ENCODE measurements at regions not wholly inside any gene's neighbourhood (a gene's known extent, or its start where the extent isn't known, plus 50 kb on each side); places are given as distances from the start of the nearest gene placed in this dataset.

DNA sequence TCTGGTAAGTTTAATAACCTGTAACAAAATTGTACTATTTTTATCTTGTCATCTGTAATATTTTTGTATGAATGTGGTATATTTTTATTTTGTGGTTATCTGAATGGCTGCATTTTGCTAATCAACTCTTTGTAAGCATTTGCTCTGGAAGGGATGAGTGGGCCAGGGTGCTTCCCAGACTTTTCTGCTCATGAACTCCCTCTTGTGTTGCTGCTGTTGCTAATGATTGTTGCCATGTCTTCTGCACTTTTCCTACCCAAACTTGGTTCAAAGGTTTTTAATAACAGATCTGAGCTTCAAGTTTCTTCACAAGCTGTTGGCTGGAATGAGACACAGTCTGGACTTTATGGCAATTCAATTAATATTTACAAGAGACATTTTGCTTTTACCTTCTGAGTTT, 1005.7 kb downstream of the HACE1 start:
- Mint-ChIP-seq H3K4me1 (no peaks in the 10 kb centered on the region), H3K9me3 (no peaks in the 10 kb centered on the region), H3K36me3 (no peaks in the 10 kb centered on the region), H3K27ac (no peak overlapping the region), H3K4me3 (no peak overlapping the region), H3K27me3 (ENCODE audit: low read depth) (no peaks in the 10 kb centered on the region)
- TF ChIP-seq NFYB (CRISPR knock-in tag; conservative IDR thresholded peaks at IDR 0.05; ENCODE audit: low read depth) = no peak
- TF ChIP-seq ZNF423 (CRISPR knock-in tag; IDR thresholded peaks at IDR 0.05) = no peak
- no peak for TF ChIP-seq ATF1 (CRISPR knock-in tag; IDR thresholded peaks at IDR 0.05)
- TF ChIP-seq ZNF219 (CRISPR knock-in tag; IDR thresholded peaks at IDR 0.05; ENCODE audit: borderline replicate concordance) = no peak
- TF ChIP-seq, protein P1, sequence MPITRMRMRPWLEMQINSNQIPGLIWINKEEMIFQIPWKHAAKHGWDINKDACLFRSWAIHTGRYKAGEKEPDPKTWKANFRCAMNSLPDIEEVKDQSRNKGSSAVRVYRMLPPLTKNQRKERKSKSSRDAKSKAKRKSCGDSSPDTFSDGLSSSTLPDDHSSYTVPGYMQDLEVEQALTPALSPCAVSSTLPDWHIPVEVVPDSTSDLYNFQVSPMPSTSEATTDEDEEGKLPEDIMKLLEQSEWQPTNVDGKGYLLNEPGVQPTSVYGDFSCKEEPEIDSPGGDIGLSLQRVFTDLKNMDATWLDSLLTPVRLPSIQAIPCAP (CRISPR knock-in tag; IDR thresholded peaks at IDR 0.05) = no peak
- TF ChIP-seq ZNF317 (CRISPR knock-in tag; IDR thresholded peaks at IDR 0.05; ENCODE audit: borderline replicate concordance, low read depth) = no peak
- TF ChIP-seq ELF4 (CRISPR knock-in tag; IDR thresholded peaks at IDR 0.05; ENCODE audit: low read depth) = no peak
- no peak for TF ChIP-seq SMAD3 (CRISPR knock-in tag; IDR thresholded peaks at IDR 0.05; ENCODE audit: borderline replicate concordance)
- DNase-seq (ENCODE audit: low spot score) (no peak), ATAC-seq (peak; percentile 57; the same call in 1 of the 2 replicates)
- ChIA-PET POLR2A (no interaction called here), CTCF (no interaction called here)

DNA sequence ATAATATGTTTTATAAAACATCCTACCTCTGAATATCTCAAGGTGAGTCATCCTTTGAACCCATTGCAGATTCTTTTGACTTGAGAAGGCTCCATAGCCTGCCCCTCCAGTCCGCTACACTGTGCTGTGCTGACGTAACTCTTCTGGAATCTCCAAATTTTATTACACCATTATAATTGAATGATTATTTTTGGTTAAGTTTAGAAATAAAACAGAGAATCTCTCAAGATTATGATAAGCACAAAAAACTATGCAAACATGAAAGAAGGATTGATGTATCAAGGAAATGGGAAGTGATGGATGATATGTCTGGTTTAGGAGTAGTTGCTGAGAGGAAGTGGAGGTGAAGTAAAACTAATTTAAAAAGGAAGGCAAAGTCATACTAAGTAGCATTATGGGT, 1021.3 kb downstream of the HACE1 start:
- POLR2A ChIA-PET = no interaction called here
- Mint-ChIP-seq H3K9me3 (no peaks in the 10 kb centered on the region), H3K4me1 (no peaks in the 10 kb centered on the region), H3K27me3 (ENCODE audit: low read depth) (no peaks in the 10 kb centered on the region), H3K27ac (no peak overlapping the region), H3K4me3 (no peak overlapping the region), H3K36me3 (no peaks in the 10 kb centered on the region)
- CTCF ChIA-PET = no interaction called here
- no peak for TF ChIP-seq ZNF138 (CRISPR knock-in tag; conservative IDR thresholded peaks at IDR 0.05)
- TF ChIP-seq CREB1 (CRISPR knock-in tag; IDR thresholded peaks at IDR 0.05) = no peak
- DNase-seq (ENCODE audit: low spot score) (no peak), ATAC-seq (no peak)

DNA sequence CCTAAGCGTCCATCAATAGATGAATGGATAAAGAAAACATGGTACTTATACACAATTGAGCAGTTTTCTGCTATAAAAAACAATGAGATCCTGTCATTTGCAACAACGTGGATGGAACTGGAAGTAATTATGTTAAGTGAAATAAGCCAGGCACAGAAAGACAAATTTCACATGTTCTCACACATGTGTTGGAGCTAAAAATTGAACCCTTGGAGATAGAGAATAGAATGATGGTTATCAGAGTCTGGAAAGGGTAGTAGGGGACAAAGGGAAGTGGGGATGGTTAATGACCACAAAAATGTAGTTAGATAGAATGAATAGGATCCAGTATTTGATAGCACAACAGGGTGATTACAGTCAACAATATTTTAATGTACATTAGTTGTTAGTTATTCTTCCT, 1033.5 kb downstream of the HACE1 start:
- H3K9me3 Mint-ChIP-seq = no peaks in the 10 kb centered on the region
- DNase-seq (ENCODE audit: low spot score) = no peak
- no peak for ATAC-seq
- TF ChIP-seq ZBTB21 (CRISPR knock-in tag; IDR thresholded peaks at IDR 0.05; ENCODE audit: borderline replicate concordance) = no peak
- no peak for TF ChIP-seq NR2C2 (CRISPR knock-in tag; IDR thresholded peaks at IDR 0.05)
- TF ChIP-seq, protein P2, sequence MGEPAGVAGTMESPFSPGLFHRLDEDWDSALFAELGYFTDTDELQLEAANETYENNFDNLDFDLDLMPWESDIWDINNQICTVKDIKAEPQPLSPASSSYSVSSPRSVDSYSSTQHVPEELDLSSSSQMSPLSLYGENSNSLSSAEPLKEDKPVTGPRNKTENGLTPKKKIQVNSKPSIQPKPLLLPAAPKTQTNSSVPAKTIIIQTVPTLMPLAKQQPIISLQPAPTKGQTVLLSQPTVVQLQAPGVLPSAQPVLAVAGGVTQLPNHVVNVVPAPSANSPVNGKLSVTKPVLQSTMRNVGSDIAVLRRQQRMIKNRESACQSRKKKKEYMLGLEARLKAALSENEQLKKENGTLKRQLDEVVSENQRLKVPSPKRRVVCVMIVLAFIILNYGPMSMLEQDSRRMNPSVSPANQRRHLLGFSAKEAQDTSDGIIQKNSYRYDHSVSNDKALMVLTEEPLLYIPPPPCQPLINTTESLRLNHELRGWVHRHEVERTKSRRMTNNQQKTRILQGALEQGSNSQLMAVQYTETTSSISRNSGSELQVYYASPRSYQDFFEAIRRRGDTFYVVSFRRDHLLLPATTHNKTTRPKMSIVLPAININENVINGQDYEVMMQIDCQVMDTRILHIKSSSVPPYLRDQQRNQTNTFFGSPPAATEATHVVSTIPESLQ (CRISPR knock-in tag; IDR thresholded peaks at IDR 0.05) = no peak
- TF ChIP-seq, protein P1 (CRISPR knock-in tag; IDR thresholded peaks at IDR 0.05) = no peak
- TF ChIP-seq, protein P3, sequence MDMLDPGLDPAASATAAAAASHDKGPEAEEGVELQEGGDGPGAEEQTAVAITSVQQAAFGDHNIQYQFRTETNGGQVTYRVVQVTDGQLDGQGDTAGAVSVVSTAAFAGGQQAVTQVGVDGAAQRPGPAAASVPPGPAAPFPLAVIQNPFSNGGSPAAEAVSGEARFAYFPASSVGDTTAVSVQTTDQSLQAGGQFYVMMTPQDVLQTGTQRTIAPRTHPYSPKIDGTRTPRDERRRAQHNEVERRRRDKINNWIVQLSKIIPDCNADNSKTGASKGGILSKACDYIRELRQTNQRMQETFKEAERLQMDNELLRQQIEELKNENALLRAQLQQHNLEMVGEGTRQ (CRISPR knock-in tag; IDR thresholded peaks at IDR 0.05) = no peak
- TF ChIP-seq, protein P4, sequence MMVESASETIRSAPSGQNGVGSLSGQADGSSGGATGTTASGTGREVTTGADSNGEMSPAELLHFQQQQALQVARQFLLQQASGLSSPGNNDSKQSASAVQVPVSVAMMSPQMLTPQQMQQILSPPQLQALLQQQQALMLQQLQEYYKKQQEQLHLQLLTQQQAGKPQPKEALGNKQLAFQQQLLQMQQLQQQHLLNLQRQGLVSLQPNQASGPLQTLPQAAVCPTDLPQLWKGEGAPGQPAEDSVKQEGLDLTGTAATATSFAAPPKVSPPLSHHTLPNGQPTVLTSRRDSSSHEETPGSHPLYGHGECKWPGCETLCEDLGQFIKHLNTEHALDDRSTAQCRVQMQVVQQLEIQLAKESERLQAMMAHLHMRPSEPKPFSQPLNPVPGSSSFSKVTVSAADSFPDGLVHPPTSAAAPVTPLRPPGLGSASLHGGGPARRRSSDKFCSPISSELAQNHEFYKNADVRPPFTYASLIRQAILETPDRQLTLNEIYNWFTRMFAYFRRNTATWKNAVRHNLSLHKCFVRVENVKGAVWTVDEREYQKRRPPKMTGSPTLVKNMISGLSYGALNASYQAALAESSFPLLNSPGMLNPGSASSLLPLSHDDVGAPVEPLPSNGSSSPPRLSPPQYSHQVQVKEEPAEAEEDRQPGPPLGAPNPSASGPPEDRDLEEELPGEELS (CRISPR knock-in tag; IDR thresholded peaks at IDR 0.05) = no peak
- TF ChIP-seq, protein P5, sequence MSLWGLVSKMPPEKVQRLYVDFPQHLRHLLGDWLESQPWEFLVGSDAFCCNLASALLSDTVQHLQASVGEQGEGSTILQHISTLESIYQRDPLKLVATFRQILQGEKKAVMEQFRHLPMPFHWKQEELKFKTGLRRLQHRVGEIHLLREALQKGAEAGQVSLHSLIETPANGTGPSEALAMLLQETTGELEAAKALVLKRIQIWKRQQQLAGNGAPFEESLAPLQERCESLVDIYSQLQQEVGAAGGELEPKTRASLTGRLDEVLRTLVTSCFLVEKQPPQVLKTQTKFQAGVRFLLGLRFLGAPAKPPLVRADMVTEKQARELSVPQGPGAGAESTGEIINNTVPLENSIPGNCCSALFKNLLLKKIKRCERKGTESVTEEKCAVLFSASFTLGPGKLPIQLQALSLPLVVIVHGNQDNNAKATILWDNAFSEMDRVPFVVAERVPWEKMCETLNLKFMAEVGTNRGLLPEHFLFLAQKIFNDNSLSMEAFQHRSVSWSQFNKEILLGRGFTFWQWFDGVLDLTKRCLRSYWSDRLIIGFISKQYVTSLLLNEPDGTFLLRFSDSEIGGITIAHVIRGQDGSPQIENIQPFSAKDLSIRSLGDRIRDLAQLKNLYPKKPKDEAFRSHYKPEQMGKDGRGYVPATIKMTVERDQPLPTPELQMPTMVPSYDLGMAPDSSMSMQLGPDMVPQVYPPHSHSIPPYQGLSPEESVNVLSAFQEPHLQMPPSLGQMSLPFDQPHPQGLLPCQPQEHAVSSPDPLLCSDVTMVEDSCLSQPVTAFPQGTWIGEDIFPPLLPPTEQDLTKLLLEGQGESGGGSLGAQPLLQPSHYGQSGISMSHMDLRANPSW (CRISPR knock-in tag; conservative IDR thresholded peaks at IDR 0.05; ENCODE audit: low read depth) = no peak
- TF ChIP-seq, protein P6, sequence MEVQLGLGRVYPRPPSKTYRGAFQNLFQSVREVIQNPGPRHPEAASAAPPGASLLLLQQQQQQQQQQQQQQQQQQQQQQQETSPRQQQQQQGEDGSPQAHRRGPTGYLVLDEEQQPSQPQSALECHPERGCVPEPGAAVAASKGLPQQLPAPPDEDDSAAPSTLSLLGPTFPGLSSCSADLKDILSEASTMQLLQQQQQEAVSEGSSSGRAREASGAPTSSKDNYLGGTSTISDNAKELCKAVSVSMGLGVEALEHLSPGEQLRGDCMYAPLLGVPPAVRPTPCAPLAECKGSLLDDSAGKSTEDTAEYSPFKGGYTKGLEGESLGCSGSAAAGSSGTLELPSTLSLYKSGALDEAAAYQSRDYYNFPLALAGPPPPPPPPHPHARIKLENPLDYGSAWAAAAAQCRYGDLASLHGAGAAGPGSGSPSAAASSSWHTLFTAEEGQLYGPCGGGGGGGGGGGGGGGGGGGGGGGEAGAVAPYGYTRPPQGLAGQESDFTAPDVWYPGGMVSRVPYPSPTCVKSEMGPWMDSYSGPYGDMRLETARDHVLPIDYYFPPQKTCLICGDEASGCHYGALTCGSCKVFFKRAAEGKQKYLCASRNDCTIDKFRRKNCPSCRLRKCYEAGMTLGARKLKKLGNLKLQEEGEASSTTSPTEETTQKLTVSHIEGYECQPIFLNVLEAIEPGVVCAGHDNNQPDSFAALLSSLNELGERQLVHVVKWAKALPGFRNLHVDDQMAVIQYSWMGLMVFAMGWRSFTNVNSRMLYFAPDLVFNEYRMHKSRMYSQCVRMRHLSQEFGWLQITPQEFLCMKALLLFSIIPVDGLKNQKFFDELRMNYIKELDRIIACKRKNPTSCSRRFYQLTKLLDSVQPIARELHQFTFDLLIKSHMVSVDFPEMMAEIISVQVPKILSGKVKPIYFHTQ (CRISPR knock-in tag; IDR thresholded peaks at IDR 0.05) = no peak
- no peak for TF ChIP-seq ZNF138 (CRISPR knock-in tag; conservative IDR thresholded peaks at IDR 0.05)
- TF ChIP-seq, protein P7, sequence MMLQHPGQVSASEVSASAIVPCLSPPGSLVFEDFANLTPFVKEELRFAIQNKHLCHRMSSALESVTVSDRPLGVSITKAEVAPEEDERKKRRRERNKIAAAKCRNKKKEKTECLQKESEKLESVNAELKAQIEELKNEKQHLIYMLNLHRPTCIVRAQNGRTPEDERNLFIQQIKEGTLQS (CRISPR knock-in tag; conservative IDR thresholded peaks at IDR 0.05) = no peak
- no peak for TF ChIP-seq OVOL2 (CRISPR knock-in tag; IDR thresholded peaks at IDR 0.05; ENCODE audit: borderline replicate concordance)
- no peak for TF ChIP-seq ATF1 (CRISPR knock-in tag; IDR thresholded peaks at IDR 0.05)
- no peak for TF ChIP-seq FOXJ3 (CRISPR knock-in tag; IDR thresholded peaks at IDR 0.05; ENCODE audit: borderline replicate concordance)
- H3K4me1 Mint-ChIP-seq = no peaks in the 10 kb centered on the region
- H3K27ac Mint-ChIP-seq = no peak overlapping the region
- no peaks in the 10 kb centered on the region for H3K27me3 Mint-ChIP-seq (ENCODE audit: low read depth)
- CTCF ChIA-PET = no interaction called here
- H3K36me3 Mint-ChIP-seq = no peaks in the 10 kb centered on the region
- POLR2A ChIA-PET = no interaction called here
- H3K4me3 Mint-ChIP-seq = no peak overlapping the region

All from WTC11 (cell line).